ENCODE measurements at regions not wholly inside any gene's neighbourhood (a gene's known extent, or its start where the extent isn't known, plus 50 kb on each side); places are given as distances from the start of the nearest gene placed in this dataset.

DNA sequence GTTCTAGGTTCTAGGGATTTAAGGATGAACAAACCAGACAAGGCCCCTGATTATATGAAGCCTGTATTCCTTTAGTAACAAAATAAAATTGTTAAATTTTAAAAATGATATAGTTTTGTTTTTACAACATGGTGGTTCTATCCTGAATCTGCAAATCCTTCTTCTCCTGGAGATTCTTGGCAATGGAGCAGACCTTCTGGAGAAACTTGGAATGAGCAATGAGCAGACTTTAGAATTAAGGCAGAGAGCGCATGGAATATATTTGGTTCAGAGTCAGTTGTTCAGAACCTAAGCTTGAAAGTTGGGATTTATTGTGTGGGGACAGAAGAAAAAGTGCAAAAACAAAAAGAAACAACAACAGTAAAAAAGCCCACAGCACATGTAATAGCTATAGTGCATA lies 381.1 kb downstream of the ADGRL2 start:
- H3K27ac ChIP-seq, result no peak overlapping the region
- no peak overlapping the region for H3K4me3 ChIP-seq
- no peaks in the 10 kb centered on the region for H3K9me3 ChIP-seq
- DNase-seq, result no peak
- H3K4me1 ChIP-seq, result no peaks in the 10 kb centered on the region
- no peaks in the 10 kb centered on the region for H3K36me3 ChIP-seq
- intact Hi-C loops (cut with DNase I; ENCODE audit: low total_unique reads), result no loop called here
- TF ChIP-seq, protein P1, sequence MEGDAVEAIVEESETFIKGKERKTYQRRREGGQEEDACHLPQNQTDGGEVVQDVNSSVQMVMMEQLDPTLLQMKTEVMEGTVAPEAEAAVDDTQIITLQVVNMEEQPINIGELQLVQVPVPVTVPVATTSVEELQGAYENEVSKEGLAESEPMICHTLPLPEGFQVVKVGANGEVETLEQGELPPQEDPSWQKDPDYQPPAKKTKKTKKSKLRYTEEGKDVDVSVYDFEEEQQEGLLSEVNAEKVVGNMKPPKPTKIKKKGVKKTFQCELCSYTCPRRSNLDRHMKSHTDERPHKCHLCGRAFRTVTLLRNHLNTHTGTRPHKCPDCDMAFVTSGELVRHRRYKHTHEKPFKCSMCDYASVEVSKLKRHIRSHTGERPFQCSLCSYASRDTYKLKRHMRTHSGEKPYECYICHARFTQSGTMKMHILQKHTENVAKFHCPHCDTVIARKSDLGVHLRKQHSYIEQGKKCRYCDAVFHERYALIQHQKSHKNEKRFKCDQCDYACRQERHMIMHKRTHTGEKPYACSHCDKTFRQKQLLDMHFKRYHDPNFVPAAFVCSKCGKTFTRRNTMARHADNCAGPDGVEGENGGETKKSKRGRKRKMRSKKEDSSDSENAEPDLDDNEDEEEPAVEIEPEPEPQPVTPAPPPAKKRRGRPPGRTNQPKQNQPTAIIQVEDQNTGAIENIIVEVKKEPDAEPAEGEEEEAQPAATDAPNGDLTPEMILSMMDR (IDR thresholded peaks at IDR 0.05), result no peak
- TF ChIP-seq POLR2AphosphoS5 (IDR thresholded peaks at IDR 0.05) (no peak), EP300 (IDR thresholded peaks at IDR 0.05) (no peak), POLR2A (IDR thresholded peaks at IDR 0.05) (no peak)
- H3K27me3 ChIP-seq, result no peaks in the 10 kb centered on the region
- WGBS, 5 donors, result 59 to 100% (median 90%) methylated on average over 1 of the region's 1 CpG

DNA sequence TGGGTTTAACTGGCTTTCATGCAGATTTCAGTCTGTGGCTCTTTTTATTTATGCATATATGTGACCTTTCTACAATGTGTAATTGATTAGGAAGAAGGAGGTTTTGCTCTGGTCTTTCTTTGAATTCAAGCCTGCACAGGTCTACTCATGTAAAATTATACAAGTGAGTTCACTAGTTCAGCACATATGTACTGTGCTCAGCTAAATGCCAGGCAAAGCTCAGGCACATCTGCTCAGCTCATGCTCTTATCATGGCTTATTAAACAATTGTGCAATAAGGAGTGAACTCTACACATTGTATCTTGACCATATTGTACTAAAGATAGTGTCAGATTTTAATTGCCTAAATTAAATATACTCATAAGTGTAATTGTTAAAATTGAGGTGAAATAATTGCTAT lies 378.4 kb downstream of the ADGRL2 start:
- Histone ChIP-seq H3K4me3 (no peak overlapping the region), H3K27ac (no peak overlapping the region), H3K9me3 (no peaks in the 10 kb centered on the region), H3K36me3 (no peaks in the 10 kb centered on the region), H3K27me3 (no peaks in the 10 kb centered on the region), H3K4me1 (no peaks in the 10 kb centered on the region)
- intact Hi-C loops (cut with DNase I; ENCODE audit: low total_unique reads), result no loop called here
- TF ChIP-seq EP300 (IDR thresholded peaks at IDR 0.05) (no peak), POLR2A (IDR thresholded peaks at IDR 0.05) (no peak), POLR2AphosphoS5 (IDR thresholded peaks at IDR 0.05) (no peak)
- TF ChIP-seq, protein P1 (IDR thresholded peaks at IDR 0.05), result no peak
- DNase-seq, result no peak

DNA sequence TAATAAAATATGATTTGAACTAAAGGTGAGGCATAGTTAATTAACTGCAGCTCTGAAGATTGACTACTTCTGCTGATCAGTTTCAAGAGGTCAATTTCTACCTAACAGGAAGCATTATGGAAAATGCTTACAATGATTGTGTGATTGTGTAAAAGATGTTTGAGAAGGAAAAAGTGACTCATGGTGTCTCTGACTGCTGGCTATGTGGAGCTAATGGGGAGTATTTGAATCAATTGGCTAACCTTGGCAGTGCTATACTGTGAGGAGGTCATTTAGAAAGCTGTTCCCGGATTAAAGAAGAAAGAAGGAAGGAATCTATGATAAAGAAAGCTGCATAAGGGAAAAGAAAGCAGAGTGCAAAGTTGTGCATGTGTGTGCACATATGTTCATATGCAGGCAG lies 376.5 kb downstream of the ADGRL2 start:
- H3K27ac ChIP-seq, result no peak overlapping the region
- intact Hi-C loops (cut with DNase I; ENCODE audit: low total_unique reads), result no loop called here
- no peak overlapping the region for H3K4me3 ChIP-seq
- TF ChIP-seq POLR2AphosphoS5 (IDR thresholded peaks at IDR 0.05) (no peak), POLR2A (IDR thresholded peaks at IDR 0.05) (no peak), EP300 (IDR thresholded peaks at IDR 0.05) (no peak)
- no peaks in the 10 kb centered on the region for H3K4me1 ChIP-seq
- H3K27me3 ChIP-seq, result no peaks in the 10 kb centered on the region
- no peaks in the 10 kb centered on the region for H3K9me3 ChIP-seq
- no peak for DNase-seq
- H3K36me3 ChIP-seq, result no peaks in the 10 kb centered on the region
- 48 to 62% (median 54%) methylated on average over 1 of the region's 1 CpG for WGBS, 5 donors

DNA sequence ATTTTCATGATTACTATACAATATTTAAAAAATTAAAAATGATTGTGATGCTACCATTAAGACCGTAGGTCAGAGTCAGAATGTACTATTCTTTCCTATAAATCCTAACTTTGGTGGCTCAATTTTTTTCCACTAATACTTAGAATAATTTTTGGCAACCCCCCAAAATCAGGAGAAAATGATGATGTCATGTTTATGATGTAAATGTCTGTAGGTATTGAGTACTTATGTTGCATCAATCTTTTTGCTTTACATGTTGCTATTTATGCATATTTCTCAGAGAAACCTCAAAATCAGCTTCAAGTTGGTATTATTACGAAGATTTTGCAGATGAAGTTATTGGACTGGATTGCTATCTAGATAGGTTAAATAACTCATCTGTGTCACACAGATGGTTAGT lies 371.2 kb downstream of the ADGRL2 start:
- 74 to 98% (median 90%) methylated on average over 2 of the region's 2 CpGs for WGBS, 5 donors
- H3K9me3 ChIP-seq, result no peaks in the 10 kb centered on the region
- no peak overlapping the region for H3K27ac ChIP-seq
- TF ChIP-seq POLR2AphosphoS5 (IDR thresholded peaks at IDR 0.05) (no peak), EP300 (IDR thresholded peaks at IDR 0.05) (no peak), POLR2A (IDR thresholded peaks at IDR 0.05) (no peak)
- TF ChIP-seq, protein P1 (IDR thresholded peaks at IDR 0.05), result no peak
- intact Hi-C loops (cut with DNase I; ENCODE audit: low total_unique reads), result no loop called here
- H3K36me3 ChIP-seq, result no peaks in the 10 kb centered on the region
- H3K4me3 ChIP-seq, result no peak overlapping the region
- H3K4me1 ChIP-seq, result no peaks in the 10 kb centered on the region
- H3K27me3 ChIP-seq, result no peaks in the 10 kb centered on the region
- DNase-seq, result no peak

DNA sequence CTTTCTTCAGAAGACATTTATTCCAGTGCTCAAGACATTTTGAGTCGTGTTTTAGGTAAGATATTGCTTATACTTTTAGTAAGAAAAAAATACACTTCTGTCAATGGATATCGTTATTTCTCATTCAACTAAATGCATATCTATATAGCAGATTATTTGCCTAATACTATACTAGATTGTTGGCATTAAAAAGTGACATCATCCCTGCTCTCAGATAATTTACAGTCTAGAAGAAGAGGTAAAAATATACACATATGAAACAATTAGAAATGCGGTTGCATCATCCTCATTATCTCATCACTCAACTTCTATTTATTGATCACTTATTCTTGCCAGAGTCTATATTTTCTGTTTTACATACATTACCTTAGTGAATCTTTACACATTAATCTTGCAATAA lies 367.7 kb downstream of the ADGRL2 start:
- 74 to 84% (median 76%) methylated on average over 3 of the region's 3 CpGs for WGBS, 5 donors
- no peak overlapping the region for H3K4me3 ChIP-seq
- intact Hi-C loops (cut with DNase I; ENCODE audit: low total_unique reads), result no loop called here
- no peaks in the 10 kb centered on the region for H3K9me3 ChIP-seq
- H3K36me3 ChIP-seq, result no peaks in the 10 kb centered on the region
- H3K27me3 ChIP-seq, result no peaks in the 10 kb centered on the region
- no peak for DNase-seq
- no peak overlapping the region for H3K27ac ChIP-seq
- no peaks in the 10 kb centered on the region for H3K4me1 ChIP-seq
- TF ChIP-seq EP300 (IDR thresholded peaks at IDR 0.05) (no peak), POLR2AphosphoS5 (IDR thresholded peaks at IDR 0.05) (no peak), POLR2A (IDR thresholded peaks at IDR 0.05) (no peak)
- TF ChIP-seq, protein P1 (IDR thresholded peaks at IDR 0.05), result no peak

All from stomach (tissue), 8 donors.